CD4-positive, alpha-beta T cell treated with Interleukin-1 beta for 1 hour (primary cell): ENCODE measurements at regions not wholly inside any gene's neighbourhood (a gene's known extent, or its start where the extent isn't known, plus 50 kb on each side); places are given as distances from the start of the nearest gene placed in this dataset.
"Not testable (repeated sequence)": the region's sequence is repeated elsewhere in the genome, so short reads cannot be mapped to it uniquely, and the experiment has no call there.

Source experiments
- DNase-seq, 2 donors: peaks; one replicate each; pipeline ENCODE4 v3.0.0-alpha.2; 2020 to 2022

- no peak for DNase-seq
These were observed 83.8 kb upstream of the HNF1B start for GRCh38 chr17:37828651-37829124.

- DNase-seq: no peak
These were observed 83.2 kb upstream of the HNF1B start for GRCh38 chr17:37827905-37828650.

- DNase-seq: peak in 1 of 2 donors; percentile 45
These were observed 81.9 kb upstream of the HNF1B start for GRCh38 chr17:37826497-37827430.

- no peak for DNase-seq
These were observed 81.0 kb upstream of the HNF1B start for GRCh38 chr17:37825851-37826250.

GRCh38 chr17:37824534-37825485 lies 80.0 kb upstream of the HNF1B start:
- DNase-seq: no peak

DNA sequence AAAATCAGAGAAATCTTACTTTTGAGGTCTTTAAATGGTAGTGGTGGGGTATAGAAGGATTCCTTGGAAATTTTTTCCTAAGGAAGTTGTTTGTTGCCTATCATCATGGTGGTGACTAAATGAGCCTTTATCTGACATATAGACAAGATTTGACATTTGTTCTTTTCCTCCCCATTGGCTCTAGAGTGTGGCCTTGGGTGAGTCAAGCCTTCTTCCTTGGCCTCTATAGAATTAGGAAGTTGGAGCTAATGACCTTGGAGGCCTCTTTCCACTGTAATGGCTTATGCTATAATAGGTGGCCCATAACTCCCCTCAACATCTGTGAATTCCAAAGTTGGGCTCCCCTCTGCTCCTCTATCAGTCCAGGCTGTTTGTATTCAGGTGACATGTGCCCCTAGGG lies 79.1 kb upstream of the HNF1B start:
- no peak for DNase-seq

DNA sequence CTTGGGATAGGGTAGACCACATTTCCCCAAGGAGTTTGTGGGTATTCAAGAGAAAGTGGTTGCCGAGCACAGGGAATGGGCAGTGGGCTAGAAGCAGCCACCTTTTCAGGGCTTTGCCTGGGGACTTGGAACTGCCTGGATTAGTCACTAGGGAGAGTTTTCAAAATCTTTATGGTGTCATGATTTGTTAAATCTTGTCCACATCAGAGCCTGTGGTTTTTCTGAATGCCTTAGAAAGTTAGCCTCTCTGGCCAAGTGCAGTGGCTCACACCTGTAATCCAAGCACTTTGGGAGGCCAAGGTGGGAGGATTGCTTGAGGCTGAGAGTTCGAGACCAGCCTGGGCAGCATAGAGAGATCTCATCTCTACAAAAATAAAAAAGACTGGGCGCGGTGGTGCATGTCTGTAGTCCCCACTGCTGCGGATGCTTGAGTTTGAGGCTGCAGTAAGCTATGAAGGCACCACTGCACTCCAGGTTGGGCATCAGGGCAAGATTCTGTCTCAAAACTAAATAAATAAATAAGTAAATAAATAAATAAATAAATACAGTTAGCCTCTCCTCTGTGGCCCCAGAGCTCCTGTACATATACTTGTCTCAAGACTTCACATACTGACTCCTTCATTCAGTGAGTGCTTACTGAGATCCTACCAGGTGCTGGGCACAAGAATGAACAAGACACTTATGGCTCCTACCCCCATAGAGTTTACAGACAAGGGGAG lies 76.3 kb upstream of the HNF1B start:
- DNase-seq: no peak

- no peak for DNase-seq
These were observed 75.6 kb upstream of the HNF1B start for GRCh38 chr17:37820313-37820994.

DNA sequence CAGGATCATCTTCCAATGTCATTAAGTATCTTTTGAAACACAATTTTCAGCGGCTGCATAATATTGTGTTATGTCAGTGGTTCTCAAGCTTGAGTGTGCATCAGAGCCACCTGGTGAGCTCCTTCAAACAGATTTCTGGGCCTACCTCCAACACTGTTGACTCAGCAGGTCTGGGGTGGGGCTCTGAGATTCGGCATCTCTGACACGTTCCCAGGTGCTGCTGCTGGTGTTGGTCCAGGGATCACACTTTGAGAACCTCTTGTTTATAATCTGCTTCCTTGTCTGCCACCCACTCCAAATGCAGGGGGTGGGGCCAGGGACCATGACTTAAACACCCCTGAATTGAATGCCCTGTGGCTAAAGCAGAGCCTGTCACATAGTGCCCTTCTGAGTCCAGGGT lies 73.8 kb upstream of the HNF1B start:
- DNase-seq: no peak

DNA sequence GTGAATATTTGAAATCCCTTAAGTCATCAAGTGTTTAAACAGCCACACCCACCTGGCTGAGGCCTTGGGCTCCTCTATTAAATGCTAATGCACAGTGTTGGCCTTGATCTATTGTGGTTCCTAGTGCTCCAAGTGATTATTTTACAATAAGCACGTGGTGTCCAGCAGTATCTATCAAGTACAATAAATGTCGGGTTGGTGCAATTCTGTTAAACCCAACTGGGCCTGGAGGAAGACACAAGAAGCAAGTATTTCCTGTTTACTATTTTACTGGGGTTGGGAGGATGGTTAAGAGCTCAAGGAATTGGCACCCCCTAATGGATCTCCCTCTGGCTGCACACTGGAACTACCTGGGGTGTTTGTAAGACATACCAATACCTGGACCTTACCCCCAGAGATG lies 72.1 kb upstream of the HNF1B start:
- DNase-seq: no peak

DNA sequence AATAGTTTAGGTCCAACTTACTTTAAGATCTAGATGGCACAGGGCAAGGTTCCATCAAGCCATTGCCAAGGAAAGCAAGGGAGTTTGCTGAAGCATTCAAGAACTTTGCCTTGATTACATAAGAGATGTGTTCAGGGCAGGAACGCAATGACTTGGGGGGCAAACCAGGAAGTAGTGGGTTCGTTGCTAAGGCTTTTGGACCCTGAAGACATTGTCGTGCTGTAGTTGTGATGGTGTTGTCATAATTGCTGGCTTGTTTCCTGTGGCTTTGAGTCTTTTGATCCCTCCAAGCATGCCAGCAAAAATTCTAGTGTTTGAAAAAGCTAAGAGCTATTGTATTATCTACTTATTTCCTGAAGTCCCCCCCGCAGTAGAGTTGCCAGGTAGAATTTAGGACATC lies 70.7 kb upstream of the HNF1B start:
- DNase-seq: no peak

DNA sequence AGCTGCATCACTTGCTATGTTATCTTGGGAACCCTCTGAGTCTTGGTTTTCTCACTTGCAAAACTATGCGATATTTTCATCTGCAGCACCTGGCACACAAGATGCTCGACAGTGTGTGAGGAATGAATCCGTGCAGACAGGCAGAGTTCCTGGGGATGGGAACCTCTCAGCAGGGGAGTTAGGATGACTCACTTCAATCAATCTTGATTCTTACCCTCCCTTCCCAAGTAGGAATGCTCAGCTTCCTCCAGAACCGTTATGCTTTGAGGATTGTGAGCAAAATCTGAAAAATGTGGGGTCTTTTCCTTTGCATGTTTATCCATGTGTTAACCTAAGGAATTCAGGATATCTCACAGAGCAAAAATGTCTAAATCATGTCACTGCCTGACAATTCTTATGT lies 68.9 kb upstream of the HNF1B start:
- DNase-seq: no peak

DNA sequence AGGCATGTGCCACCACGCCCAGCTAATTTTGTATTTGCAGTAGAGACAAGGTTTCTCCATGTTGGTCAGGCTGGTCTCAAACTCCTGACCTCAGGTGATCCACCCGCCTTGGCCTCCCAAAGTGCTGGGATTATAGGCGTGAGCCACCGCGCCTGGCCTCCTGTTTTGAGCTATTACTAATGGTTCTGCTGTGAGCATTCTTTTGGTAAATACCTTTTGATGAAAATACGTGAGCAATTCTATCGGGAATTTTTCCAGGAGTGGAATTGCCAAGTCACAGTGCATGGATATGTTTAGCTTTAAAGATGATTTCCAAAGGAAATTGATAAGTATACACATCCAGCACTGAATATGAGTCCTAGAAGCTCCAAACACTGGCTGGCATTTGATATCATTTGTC lies 64.0 kb upstream of the HNF1B start:
- DNase-seq: not testable (repeated sequence)

GRCh38 chr17:37802712-37803416 lies 58.0 kb upstream of the HNF1B start:
- DNase-seq: no peak

DNA sequence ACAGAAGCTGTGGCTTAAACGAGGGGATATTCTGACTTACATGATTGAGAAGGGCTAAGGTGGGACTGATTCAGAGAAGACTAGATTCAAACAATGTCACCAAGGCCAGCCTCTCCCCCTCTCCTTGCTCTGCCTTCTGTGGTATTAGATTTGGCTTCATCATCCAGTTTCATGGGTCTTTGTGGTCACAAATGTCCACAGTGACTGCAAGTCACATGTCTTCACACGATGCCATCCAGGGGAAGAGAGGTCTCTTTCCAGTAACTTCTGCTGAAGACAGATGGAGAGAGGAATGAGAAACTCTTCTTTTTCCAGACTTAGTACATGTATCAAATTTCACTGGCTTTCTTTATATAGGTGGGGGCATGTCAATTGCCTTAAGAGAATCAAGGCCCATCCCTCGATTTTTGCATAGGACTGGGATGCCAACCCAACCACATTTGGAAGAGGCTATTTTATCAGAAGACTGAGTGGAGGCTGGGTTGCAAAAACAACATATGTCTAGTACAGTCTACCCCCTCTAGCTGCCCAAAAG lies 57.3 kb upstream of the HNF1B start:
- DNase-seq: no peak

DNA sequence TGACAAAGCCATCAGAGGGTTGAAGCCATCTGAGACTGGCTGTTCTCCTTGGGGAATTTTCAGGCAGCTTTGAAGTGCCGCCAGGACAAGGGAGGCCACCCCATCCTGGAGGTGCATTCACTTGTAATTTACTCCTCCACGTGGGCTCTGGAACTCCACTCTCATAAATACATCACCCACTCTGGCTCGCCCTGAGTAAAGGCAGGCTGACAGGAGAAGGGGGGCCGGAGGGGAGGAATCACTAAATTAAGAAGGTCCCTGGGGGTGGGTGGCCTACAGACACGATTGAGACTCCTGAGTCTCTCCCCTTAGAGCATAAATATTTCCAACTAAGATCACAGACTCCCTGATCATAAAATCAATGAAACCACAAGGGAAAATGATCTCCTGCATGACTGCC lies 56.3 kb upstream of the HNF1B start:
- DNase-seq: no peak

DNA sequence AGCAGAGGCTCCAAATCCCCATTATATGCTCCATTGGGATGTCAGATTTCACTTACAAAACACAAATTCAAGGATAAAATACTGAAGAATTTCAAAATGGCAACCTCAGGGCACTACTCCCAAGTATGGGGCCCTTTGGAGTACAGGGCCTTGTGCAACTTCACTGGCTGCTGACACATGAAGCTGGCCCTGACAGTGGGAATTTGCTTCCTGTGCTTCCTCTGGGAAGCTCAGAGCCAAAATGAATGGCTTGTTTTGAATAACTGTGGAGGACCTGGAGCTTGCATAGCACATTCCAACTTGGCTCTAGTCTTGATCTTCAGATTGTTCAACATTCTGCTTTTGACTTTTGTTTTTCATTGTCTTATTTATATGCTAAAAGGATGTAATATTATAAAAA lies 52.3 kb upstream of the HNF1B start:
- DNase-seq: no peak

DNA sequence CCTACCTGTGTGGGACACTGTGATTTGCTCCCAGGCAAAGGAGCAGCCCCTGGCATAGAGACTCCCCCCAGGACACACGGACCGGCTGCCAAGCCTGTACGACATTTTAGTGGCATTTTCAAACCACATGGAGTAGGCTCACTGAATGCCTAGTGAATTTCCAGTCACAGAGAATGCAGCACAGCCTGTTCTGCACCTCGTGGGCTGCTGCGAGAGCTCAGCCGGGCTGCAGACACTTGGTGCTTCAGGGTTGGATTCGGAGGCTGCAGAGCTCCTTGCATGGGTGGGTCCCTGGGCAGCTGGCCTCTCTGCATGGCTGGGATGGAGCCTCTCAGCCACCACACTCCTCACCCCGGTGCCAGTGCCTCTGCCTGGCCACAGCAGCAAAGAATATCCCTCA lies 51.2 kb upstream of the HNF1B start:
- no peak for DNase-seq
